HG03095 (cell line): ENCODE measurements at regions not wholly inside any gene's neighbourhood (a gene's known extent, or its start where the extent isn't known, plus 50 kb on each side); places are given as distances from the start of the nearest gene placed in this dataset.
"Not testable (repeated sequence)": the region's sequence is repeated elsewhere in the genome, so short reads cannot be mapped to it uniquely, and the experiment has no call there.

ENCODE experiments used
- ATAC-seq: cut with Tn5 transposase; IDR thresholded peaks from one replicate; pipeline ENCODE4 v1.9.1; 2021; ENCODE audit warnings: moderate library complexity; ENCODE audit not compliant: unreplicated experiment

- no peak for ATAC-seq
Observed at GRCh38 chr3:101946906-101947305, 97.6 kb downstream of the NFKBIZ start.

- ATAC-seq: peak; percentile 69
Observed at GRCh38 chr3:101950510-101950909, 101.2 kb downstream of the NFKBIZ start.

- ATAC-seq: no peak
Observed at GRCh38 chr3:101950985-101951733, 101.8 kb downstream of the NFKBIZ start.

- ATAC-seq: no peak
Observed at GRCh38 chr3:101954361-101954760, 105.0 kb downstream of the NFKBIZ start.

GRCh38 chr3:101954936-101955335 lies 105.6 kb downstream of the NFKBIZ start:
- no peak for ATAC-seq

GRCh38 chr3:101962055-101962454 lies 112.7 kb downstream of the NFKBIZ start:
- ATAC-seq: no peak

GRCh38 chr3:101963902-101964362 lies 114.6 kb downstream of the NFKBIZ start:
- no peak for ATAC-seq

GRCh38 chr3:101964861-101965260 lies 115.5 kb downstream of the NFKBIZ start:
- no peak for ATAC-seq

- no peak for ATAC-seq
Observed at GRCh38 chr3:101966226-101966625, 116.9 kb downstream of the NFKBIZ start.

- no peak for ATAC-seq
Observed at GRCh38 chr3:101970212-101970611, 120.9 kb downstream of the NFKBIZ start.

GRCh38 chr3:101970905-101971304 lies 121.6 kb downstream of the NFKBIZ start:
- no peak for ATAC-seq

- ATAC-seq: no peak
Observed at GRCh38 chr3:101972430-101973162, 123.3 kb downstream of the NFKBIZ start.

- no peak for ATAC-seq
Observed at GRCh38 chr3:101973163-101973505, 123.8 kb downstream of the NFKBIZ start.

GRCh38 chr3:101975415-101975814 lies 126.1 kb downstream of the NFKBIZ start:
- not testable (repeated sequence) for ATAC-seq

GRCh38 chr3:101976473-101976872 lies 127.2 kb downstream of the NFKBIZ start:
- ATAC-seq: peak; percentile 94

- no peak for ATAC-seq
Observed at GRCh38 chr3:101978348-101978747, 129.0 kb downstream of the NFKBIZ start.

- ATAC-seq: no peak
Observed at GRCh38 chr3:101979033-101979432, 129.7 kb downstream of the NFKBIZ start.

- ATAC-seq: no peak
Observed at GRCh38 chr3:101984356-101984755, 135.0 kb downstream of the NFKBIZ start.

- peak; percentile 32 for ATAC-seq
Observed at GRCh38 chr3:101988596-101988995, 139.3 kb downstream of the NFKBIZ start.

- no peak for ATAC-seq
Observed at GRCh38 chr3:101989578-101990200, 140.4 kb downstream of the NFKBIZ start.

GRCh38 chr3:101992863-101993262 lies 143.5 kb downstream of the NFKBIZ start:
- ATAC-seq: no peak

GRCh38 chr3:101994386-101994785 lies 145.1 kb downstream of the NFKBIZ start:
- ATAC-seq: no peak
